ENCODE measurements at regions not wholly inside any gene's neighbourhood (a gene's known extent, or its start where the extent isn't known, plus 50 kb on each side); places are given as distances from the start of the nearest gene placed in this dataset.

- TF ChIP-seq CTCF (IDR thresholded peaks at IDR 0.05; ENCODE audit: poor library complexity, severe bottlenecking) (no peak), EZH2 (IDR thresholded peaks at IDR 0.05; ENCODE audit: borderline replicate concordance, insufficient read depth, low read length, poor library complexity, severe bottlenecking) (no peak), POLR2AphosphoS5 (IDR thresholded peaks at IDR 0.05) (no peak), EP300 (conservative IDR thresholded peaks at IDR 0.05; ENCODE audit: poor library complexity, severe bottlenecking) (no peak), TAF1 (IDR thresholded peaks at IDR 0.05; ENCODE audit: low read depth) (no peak)
Measured at GRCh38 chr13:94795292-94795691, 82.9 kb upstream of the SOX21 start.
